ENCODE measurements at regions not wholly inside any gene's neighbourhood (a gene's known extent, or its start where the extent isn't known, plus 50 kb on each side); places are given as distances from the start of the nearest gene placed in this dataset.

- Mint-ChIP-seq H3K27me3 (ENCODE audit: low read depth) (peaks cover 3% of the 10 kb centered on the region; the same call in 1 of the 2 replicates), H3K27ac (no peak overlapping the region), H3K36me3 (peaks cover 9% of the 10 kb centered on the region), H3K4me1 (no peaks in the 10 kb centered on the region), H3K9me3 (peaks cover 20% of the 10 kb centered on the region), H3K4me3 (no peak overlapping the region)
- ATAC-seq (no peak), DNase-seq (ENCODE audit: low spot score) (no peak)
- ChIA-PET CTCF (no interaction called here), POLR2A (no interaction called here)
- no peak for TF ChIP-seq TP53 (CRISPR knock-in tag; IDR thresholded peaks at IDR 0.05)
- TF ChIP-seq NR2C2 (CRISPR knock-in tag; IDR thresholded peaks at IDR 0.05): no peak
- TF ChIP-seq ZNF281 (CRISPR knock-in tag; IDR thresholded peaks at IDR 0.05): no peak
- no peak for TF ChIP-seq OVOL2 (CRISPR knock-in tag; IDR thresholded peaks at IDR 0.05; ENCODE audit: borderline replicate concordance)
- TF ChIP-seq JAZF1 (CRISPR knock-in tag; IDR thresholded peaks at IDR 0.05): no peak
- TF ChIP-seq ZNF532 (CRISPR knock-in tag; IDR thresholded peaks at IDR 0.05; ENCODE audit: borderline replicate concordance): no peak
- no peak for TF ChIP-seq E2F5 (CRISPR knock-in tag; IDR thresholded peaks at IDR 0.05)
- TF ChIP-seq ERG (CRISPR knock-in tag; IDR thresholded peaks at IDR 0.05): no peak
- TF ChIP-seq IRF2 (CRISPR knock-in tag; IDR thresholded peaks at IDR 0.05; ENCODE audit: borderline replicate concordance, low read depth): no peak
- no peak for TF ChIP-seq PREB (CRISPR knock-in tag; IDR thresholded peaks at IDR 0.05; ENCODE audit: borderline replicate concordance)
- TF ChIP-seq SOX15 (CRISPR knock-in tag; IDR thresholded peaks at IDR 0.05): no peak
- no peak for TF ChIP-seq CTCF (IDR thresholded peaks at IDR 0.05)
These were observed 314.1 kb downstream of the KLF5 start for GRCh38 chr13:73372666-73373627.

Data from WTC11 (cell line).